GM19467 (cell line): ENCODE measurements at regions not wholly inside any gene's neighbourhood (a gene's known extent, or its start where the extent isn't known, plus 50 kb on each side); places are given as distances from the start of the nearest gene placed in this dataset.
"Not testable (repeated sequence)": the region's sequence is repeated elsewhere in the genome, so short reads cannot be mapped to it uniquely, and the experiment has no call there.

Experiments
- ATAC-seq: cut with Tn5 transposase; IDR thresholded peaks from one replicate; pipeline ENCODE4 v1.9.1; 2021; ENCODE audit warnings: mild to moderate bottlenecking, moderate library complexity; ENCODE audit not compliant: unreplicated experiment

- no peak for ATAC-seq
Measured at GRCh38 chr9:95788021-95788420, 87.5 kb upstream of the ERCC6L2 start.

- ATAC-seq: no peak
Measured at GRCh38 chr9:95785209-95785608, 90.3 kb upstream of the ERCC6L2 start.

- no peak for ATAC-seq
Measured at GRCh38 chr9:95784318-95784717, 91.2 kb upstream of the ERCC6L2 start.

GRCh38 chr9:95783426-95783975, 92.0 kb upstream of the ERCC6L2 start:
- no peak for ATAC-seq

- ATAC-seq: no peak
Measured at GRCh38 chr9:95780751-95781150, 94.7 kb upstream of the ERCC6L2 start.

- ATAC-seq: no peak
Measured at GRCh38 chr9:95780121-95780520, 95.4 kb upstream of the ERCC6L2 start.

- ATAC-seq: not testable (repeated sequence)
Measured at GRCh38 chr9:95779597-95779996, 95.9 kb upstream of the ERCC6L2 start.

GRCh38 chr9:95778957-95779356, 96.5 kb upstream of the ERCC6L2 start:
- ATAC-seq: no peak

- ATAC-seq: no peak
Measured at GRCh38 chr9:95777136-95777535, 98.4 kb upstream of the ERCC6L2 start.

- no peak for ATAC-seq
Measured at GRCh38 chr9:95776176-95776575, 99.3 kb upstream of the ERCC6L2 start.

GRCh38 chr9:95775191-95775590, 100.3 kb upstream of the ERCC6L2 start:
- ATAC-seq: no peak

GRCh38 chr9:95773053-95773418, 102.5 kb upstream of the ERCC6L2 start:
- ATAC-seq: no peak

- ATAC-seq: no peak
Measured at GRCh38 chr9:95772320-95773052, 103.0 kb upstream of the ERCC6L2 start.

- ATAC-seq: no peak
Measured at GRCh38 chr9:95771556-95772246, 103.8 kb upstream of the ERCC6L2 start.

- no peak for ATAC-seq
Measured at GRCh38 chr9:95770653-95771131, 104.8 kb upstream of the ERCC6L2 start.

- ATAC-seq: no peak
Measured at GRCh38 chr9:95769909-95770433, 105.5 kb upstream of the ERCC6L2 start.

GRCh38 chr9:95769473-95769872, 106.0 kb upstream of the ERCC6L2 start:
- no peak for ATAC-seq

GRCh38 chr9:95766906-95767305, 108.6 kb upstream of the ERCC6L2 start:
- no peak for ATAC-seq

GRCh38 chr9:95764533-95765319, 110.8 kb upstream of the ERCC6L2 start:
- no peak for ATAC-seq

GRCh38 chr9:95763983-95764382, 111.5 kb upstream of the ERCC6L2 start:
- no peak for ATAC-seq

GRCh38 chr9:95763006-95763405, 112.5 kb upstream of the ERCC6L2 start:
- ATAC-seq: no peak
